Spinal cord (tissue), 9 donors: ENCODE measurements at regions not wholly inside any gene's neighbourhood (a gene's known extent, or its start where the extent isn't known, plus 50 kb on each side); places are given as distances from the start of the nearest gene placed in this dataset.
"Not testable (repeated sequence)": the region's sequence is repeated elsewhere in the genome, so short reads cannot be mapped to it uniquely, and the experiment has no call there.

Experiments
- DNase-seq, 6 donors: peaks; one replicate each; pipeline versions ENCODE4 v3.0.0 to v3.0.0-alpha.2; 2013 to 2015; ENCODE audit warnings: low spot score in 6 of 6, low read depth in 4 of 6
- H3K27ac ChIP-seq: one replicate; pipeline ENCODE4 v1.5.1; 2013; ENCODE audit warnings: low read depth, low read length, control low read depth
- H3K27me3 ChIP-seq: one replicate; pipeline ENCODE4 v1.6.1; 2013; ENCODE audit warnings: low read length; ENCODE audit not compliant: control insufficient read depth, insufficient read depth
- H3K36me3 ChIP-seq: one replicate; pipeline ENCODE4 v1.6.1; 2013; ENCODE audit warnings: low read length; ENCODE audit not compliant: control insufficient read depth, insufficient read depth
- H3K4me1 ChIP-seq: one replicate; pipeline ENCODE4 v1.6.1; 2013; ENCODE audit warnings: low read length; ENCODE audit not compliant: control insufficient read depth, insufficient read depth
- H3K4me3 ChIP-seq: one replicate; pipeline ENCODE4 v1.5.1; 2013; ENCODE audit warnings: low read depth, low read length, control low read depth
- H3K9me3 ChIP-seq: one replicate; pipeline ENCODE4 v1.6.1; 2013; ENCODE audit warnings: low read length; ENCODE audit not compliant: control insufficient read depth, insufficient read depth
- WGBS: methylation state at CpG from one replicate; pipeline ENCODE4 v1.1.5; 2013; ENCODE audit warnings: missing lambda C conversion rate; ENCODE audit not compliant: insufficient coverage; 5-methylcytosine and 5-hydroxymethylcytosine counted together
- donor health status: healthy.

GRCh38 chr22:23379540-23380229, 199.4 kb downstream of the BCR start:
- not testable (repeated sequence) for H3K27ac ChIP-seq, H3K27me3 ChIP-seq, H3K9me3 ChIP-seq, H3K36me3 ChIP-seq, H3K4me3 ChIP-seq, DNase-seq
- peaks cover 22% of the 10 kb centered on the region for H3K4me1 ChIP-seq
- 88% methylated on average over 12 of the region's 18 CpGs for WGBS

- H3K9me3 ChIP-seq = no peaks in the 10 kb centered on the region
- peaks cover 3% of the 10 kb centered on the region for H3K36me3 ChIP-seq
- H3K4me1 ChIP-seq = peaks cover 3% of the 10 kb centered on the region
- H3K27ac ChIP-seq = no peak overlapping the region
- no peaks in the 10 kb centered on the region for H3K27me3 ChIP-seq
- no CpG with 5 or more reads among the region's 6 CpGs for WGBS
- DNase-seq = no peak
- no peak overlapping the region for H3K4me3 ChIP-seq
Observed at GRCh38 chr22:23377767-23378166, 197.5 kb downstream of the BCR start.

GRCh38 chr22:23376256-23376655, 195.9 kb downstream of the BCR start:
- no peak for DNase-seq
- peaks cover 3% of the 10 kb centered on the region for H3K36me3 ChIP-seq
- no peaks in the 10 kb centered on the region for H3K9me3 ChIP-seq
- no peaks in the 10 kb centered on the region for H3K4me1 ChIP-seq
- H3K27ac ChIP-seq = no peak overlapping the region
- WGBS = 83% methylated on average over 5 of the region's 6 CpGs
- H3K4me3 ChIP-seq = no peak overlapping the region
- H3K27me3 ChIP-seq = no peaks in the 10 kb centered on the region

- no peaks in the 10 kb centered on the region for H3K4me1 ChIP-seq
- H3K36me3 ChIP-seq = no peaks in the 10 kb centered on the region
- H3K4me3 ChIP-seq = no peak overlapping the region
- no peaks in the 10 kb centered on the region for H3K27me3 ChIP-seq
- WGBS = 84% methylated on average over 12 of the region's 14 CpGs
- no peak overlapping the region for H3K27ac ChIP-seq
- H3K9me3 ChIP-seq = no peaks in the 10 kb centered on the region
- DNase-seq = no peak
Observed at GRCh38 chr22:23375031-23375827, 194.9 kb downstream of the BCR start.

- H3K27ac ChIP-seq = no peak overlapping the region
- 94% methylated on average over 9 of the region's 9 CpGs for WGBS
- no peak for DNase-seq
Observed at GRCh38 chr22:23373601-23374000, 193.3 kb downstream of the BCR start.

GRCh38 chr22:23370251-23370650, 189.9 kb downstream of the BCR start:
- H3K9me3 ChIP-seq = no peaks in the 10 kb centered on the region
- H3K4me3 ChIP-seq = no peak overlapping the region
- no peak overlapping the region for H3K27ac ChIP-seq
- DNase-seq = peak in 1 of 6 donors; percentile 44
- H3K36me3 ChIP-seq = no peaks in the 10 kb centered on the region
- H3K27me3 ChIP-seq = no peaks in the 10 kb centered on the region
- H3K4me1 ChIP-seq = no peaks in the 10 kb centered on the region
- 29% methylated on average over 1 of the region's 8 CpGs for WGBS

More at GRCh38 chr22:23373601-23374000, 193.3 kb downstream of the BCR start:
- Histone ChIP-seq H3K27me3 (no peaks in the 10 kb centered on the region), H3K4me3 (no peak overlapping the region), H3K9me3 (no peaks in the 10 kb centered on the region), H3K36me3 (no peaks in the 10 kb centered on the region), H3K4me1 (no peaks in the 10 kb centered on the region)

GRCh38 chr22:23369054-23369685, 188.9 kb downstream of the BCR start:
- no peak overlapping the region for H3K4me3 ChIP-seq
- no peak overlapping the region for H3K27ac ChIP-seq
- DNase-seq = no peak
- no peaks in the 10 kb centered on the region for H3K36me3 ChIP-seq
- H3K9me3 ChIP-seq = no peaks in the 10 kb centered on the region
- 75% methylated on average over 3 of the region's 5 CpGs for WGBS
- no peaks in the 10 kb centered on the region for H3K27me3 ChIP-seq
- no peaks in the 10 kb centered on the region for H3K4me1 ChIP-seq
